WTC11 (cell line): ENCODE measurements at regions not wholly inside any gene's neighbourhood (a gene's known extent, or its start where the extent isn't known, plus 50 kb on each side); places are given as distances from the start of the nearest gene placed in this dataset.
A peak's percentile ranks its signal among the peaks of the same experiment; 100 is the strongest.

Experiments used
- ATAC-seq: fragments of 200-7000 bp; cut with Tn5 transposase; 2 replicates; pipeline ENCODE4 v1.10.0; 2021; ENCODE audit warnings: mild to moderate bottlenecking, moderate library complexity
- CTCF ChIA-PET: fragments of 300-600 bp; sonication (Branson Sonifier 250); formaldehyde crosslinking; loops from one replicate; lab custom pipeline; 2021; ENCODE audit warnings: antibody characterized with exemption; lab: Charles Lee
- POLR2A ChIA-PET: fragments of 350-600 bp; sonication (Branson Sonifier 250); formaldehyde crosslinking; loops from one replicate; lab custom pipeline; 2021; ENCODE audit warnings: antibody characterized with exemption; lab: Charles Lee
- DNase-seq: peaks from one replicate; pipeline ENCODE4 v3.0.0; 2021; ENCODE audit warnings: low spot score
- H3K27ac Mint-ChIP-seq: 2 replicates; pipeline ENCODE4 v1.8.0; 2021; ENCODE audit warnings: mixed read lengths
- H3K27me3 Mint-ChIP-seq: 2 replicates; pipeline ENCODE4 v1.8.0; 2021; ENCODE audit warnings: low read depth, mild to moderate bottlenecking, moderate library complexity, mixed read lengths
- H3K36me3 Mint-ChIP-seq: 2 replicates; pipeline ENCODE4 v1.8.0; 2021; ENCODE audit warnings: mixed read lengths
- H3K4me1 Mint-ChIP-seq: 2 replicates; pipeline ENCODE4 v1.8.0; 2022; ENCODE audit warnings: mixed read lengths
- H3K4me3 Mint-ChIP-seq: 2 replicates; pipeline ENCODE4 v1.8.0; 2021; ENCODE audit warnings: mild to moderate bottlenecking, moderate library complexity, mixed read lengths
- H3K9me3 Mint-ChIP-seq: 2 replicates; pipeline ENCODE4 v1.8.0; 2021; ENCODE audit warnings: mixed read lengths
- AR ChIP-seq: fragments of 250-450 bp; sonication (Bioruptor Pico); IDR thresholded peaks from 2 replicates; pipeline ENCODE4 v1.9.0; 2021; ENCODE audit warnings: mild to moderate bottlenecking
- ATF3 ChIP-seq: sonication (generic); formaldehyde crosslinking; conservative IDR thresholded peaks from 2 replicates; pipeline ENCODE4 v1.8.1; 2022; ENCODE audit warnings: mild to moderate bottlenecking, missing genetic modification reagents
- ATF6 ChIP-seq: sonication (generic); formaldehyde crosslinking; IDR thresholded peaks from 2 replicates; pipeline ENCODE4 v1.8.1; 2023; ENCODE audit warnings: mild to moderate bottlenecking, missing genetic modification reagents
- CREB1 ChIP-seq: sonication (generic); formaldehyde crosslinking; IDR thresholded peaks from 2 replicates; pipeline ENCODE4 v1.8.0; 2023; ENCODE audit warnings: mild to moderate bottlenecking, missing genetic modification reagents
- E2F5 ChIP-seq: sonication (generic); formaldehyde crosslinking; IDR thresholded peaks from 2 replicates; pipeline ENCODE4 v1.8.1; 2022; ENCODE audit warnings: mild to moderate bottlenecking, moderate library complexity, missing genetic modification reagents
- FOXJ3 ChIP-seq: sonication (generic); formaldehyde crosslinking; IDR thresholded peaks from 2 replicates; pipeline ENCODE4 v1.9.0; 2021; ENCODE audit warnings: missing genetic modification reagents, mild to moderate bottlenecking, borderline replicate concordance
- FOXK1 ChIP-seq: sonication (generic); formaldehyde crosslinking; IDR thresholded peaks from 2 replicates; pipeline ENCODE4 v1.8.0; 2022; ENCODE audit warnings: mild to moderate bottlenecking, moderate library complexity, missing genetic modification reagents
- JAZF1 ChIP-seq: fragments of 250-450 bp; sonication (Bioruptor Pico); IDR thresholded peaks from 2 replicates; pipeline ENCODE4 v1.9.0; 2021; ENCODE audit warnings: moderate library complexity, mild to moderate bottlenecking, inconsistent platforms
- MLX ChIP-seq: sonication (generic); formaldehyde crosslinking; IDR thresholded peaks from 2 replicates; pipeline ENCODE4 v1.8.1; 2023; ENCODE audit warnings: mild to moderate bottlenecking, missing genetic modification reagents, moderate library complexity
- NFE2L1 ChIP-seq: sonication (generic); formaldehyde crosslinking; IDR thresholded peaks from 2 replicates; pipeline ENCODE4 v1.8.1; 2023; ENCODE audit warnings: missing genetic modification reagents
- NR3C1 ChIP-seq: sonication (generic); formaldehyde crosslinking; conservative IDR thresholded peaks from 2 replicates; pipeline ENCODE4 v1.8.1; 2023; ENCODE audit warnings: low read depth, mild to moderate bottlenecking, missing genetic modification reagents
- OVOL2 ChIP-seq: fragments of 250-450 bp; sonication (Bioruptor Pico); IDR thresholded peaks from 2 replicates; pipeline ENCODE4 v1.9.0; 2021; ENCODE audit warnings: mild to moderate bottlenecking, borderline replicate concordance
- SP1 ChIP-seq: sonication (generic); formaldehyde crosslinking; conservative IDR thresholded peaks from 2 replicates; pipeline ENCODE4 v1.8.1; 2022; ENCODE audit warnings: missing genetic modification reagents
- TCF7 ChIP-seq: sonication (generic); formaldehyde crosslinking; IDR thresholded peaks from 2 replicates; pipeline ENCODE4 v1.8.0; 2022; ENCODE audit warnings: mild to moderate bottlenecking, low read depth, missing genetic modification reagents, moderate library complexity
- TEAD1 ChIP-seq: sonication (generic); formaldehyde crosslinking; IDR thresholded peaks from 2 replicates; pipeline ENCODE4 v1.8.0; 2022; ENCODE audit warnings: mild to moderate bottlenecking, missing genetic modification reagents
- TP53 ChIP-seq: sonication (generic); formaldehyde crosslinking; IDR thresholded peaks from 2 replicates; pipeline ENCODE4 v1.8.1; 2023; ENCODE audit warnings: mild to moderate bottlenecking, missing genetic modification reagents
- USF1 ChIP-seq: sonication (generic); formaldehyde crosslinking; IDR thresholded peaks from 2 replicates; pipeline ENCODE4 v1.8.0; 2022; ENCODE audit warnings: mild to moderate bottlenecking, missing genetic modification reagents
- USF2 ChIP-seq: sonication (generic); formaldehyde crosslinking; IDR thresholded peaks from 2 replicates; pipeline ENCODE4 v1.8.1; 2023; ENCODE audit warnings: mild to moderate bottlenecking, missing genetic modification reagents, moderate library complexity
- ZNF121 ChIP-seq: sonication (generic); formaldehyde crosslinking; IDR thresholded peaks from 2 replicates; pipeline ENCODE4 v1.8.0; 2023; ENCODE audit warnings: missing genetic modification reagents
- ZNF263 ChIP-seq: sonication (generic); formaldehyde crosslinking; IDR thresholded peaks from 2 replicates; pipeline ENCODE4 v1.8.1; 2022; ENCODE audit warnings: low read depth, mild to moderate bottlenecking, moderate library complexity, missing genetic modification reagents
- ZNF423 ChIP-seq: fragments of 250-450 bp; sonication (Bioruptor Pico); IDR thresholded peaks from 2 replicates; pipeline ENCODE4 v2.1.2; 2022; ENCODE audit warnings: mild to moderate bottlenecking, moderate library complexity
- ZNF512 ChIP-seq: sonication (generic); formaldehyde crosslinking; IDR thresholded peaks from 2 replicates; pipeline ENCODE4 v1.8.1; 2022; ENCODE audit warnings: missing genetic modification reagents, borderline replicate concordance
- ZNF671 ChIP-seq: fragments of 250-450 bp; sonication (Bioruptor Pico); IDR thresholded peaks from 2 replicates; pipeline ENCODE4 v1.8.0; 2021; ENCODE audit warnings: mild to moderate bottlenecking

GRCh38 chr2:584863-585823 lies 92.1 kb downstream of the TMEM18 start:
- ChIA-PET POLR2A (no interaction called here), CTCF (no interaction called here)
- Mint-ChIP-seq H3K27ac (no peak overlapping the region), H3K4me1 (peaks cover 16% of the 10 kb centered on the region), H3K9me3 (no peaks in the 10 kb centered on the region), H3K27me3 (peaks cover 4% of the 10 kb centered on the region; the same call in 1 of the 2 replicates), H3K36me3 (no peaks in the 10 kb centered on the region), H3K4me3 (no peak overlapping the region)
- TF ChIP-seq SP1 (CRISPR knock-in tag) (no peak), USF1 (no peak), TEAD1 (CRISPR knock-in tag) (no peak), ATF6 (CRISPR knock-in tag) (no peak), CREB1 (CRISPR knock-in tag) (no peak), AR (CRISPR knock-in tag) (no peak), TP53 (CRISPR knock-in tag) (no peak), OVOL2 (CRISPR knock-in tag) (no peak), NFE2L1 (CRISPR knock-in tag) (no peak), MLX (CRISPR knock-in tag) (no peak), ZNF121 (CRISPR knock-in tag) (no peak), ZNF423 (CRISPR knock-in tag) (no peak)
- ATAC-seq (no peak; the same call in none of the 2 replicates), DNase-seq (no peak)

- Mint-ChIP-seq H3K36me3 (no peaks in the 10 kb centered on the region), H3K4me3 (no peak overlapping the region), H3K9me3 (no peaks in the 10 kb centered on the region), H3K4me1 (0 out of 2 replicates have a peak, but pooled peaks cover 3% of the 10 kb centered on the region), H3K27ac (no peak overlapping the region), H3K27me3 (peaks cover 4% of the 10 kb centered on the region; the same call in 1 of the 2 replicates)
- no peak for DNase-seq
- ChIA-PET CTCF (interaction anchor here (1.3 kb wide), 1 partner anchor 53 kb away, joined by 5 read pairs; no protein-coding TSS in a partner anchor), POLR2A (no interaction called here)
- ATAC-seq = peak; percentile 58; the same call in 1 of the 2 replicates
- no peak for TF ChIP-seq USF2 (CRISPR knock-in tag)
- TF ChIP-seq FOXJ3 = no peak
- no peak for TF ChIP-seq E2F5
- no peak for TF ChIP-seq OVOL2 (CRISPR knock-in tag)
- no peak for TF ChIP-seq FOXK1 (CRISPR knock-in tag)
- TF ChIP-seq ZNF671 = no peak
- TF ChIP-seq NR3C1 (CRISPR knock-in tag) = no peak
- no peak for TF ChIP-seq CREB1 (CRISPR knock-in tag)
- no peak for TF ChIP-seq TCF7
- TF ChIP-seq ATF3 (CRISPR knock-in tag) = no peak
- no peak for TF ChIP-seq JAZF1 (CRISPR knock-in tag)
- no peak for TF ChIP-seq ZNF263 (CRISPR knock-in tag)
- no peak for TF ChIP-seq ZNF512 (CRISPR knock-in tag)
Measured at GRCh38 chr2:583666-584065, 93.5 kb downstream of the TMEM18 start.
